ENCODE measurements at regions not wholly inside any gene's neighbourhood (a gene's known extent, or its start where the extent isn't known, plus 50 kb on each side); places are given as distances from the start of the nearest gene placed in this dataset.

- no peak for DNase-seq
- Mint-ChIP-seq H3K9me3 (no peaks in the 10 kb centered on the region), H3K4me3 (no peak overlapping the region), H3K27ac (no peak overlapping the region), H3K27me3 (ENCODE audit: low read depth) (peaks cover 2% of the 10 kb centered on the region; the same call in 1 of the 2 replicates), H3K36me3 (ENCODE audit: insufficient read depth in 1 of 3, low read depth in 3 of 3) (no peaks in the 10 kb centered on the region), H3K4me1 (peaks cover 10 to 11% of the 10 kb centered on the region in 2 experiments)
- Histone ChIP-seq H3K14ac (ENCODE audit: insufficient read depth, low read length) (no peak overlapping the region), H3K56ac (ENCODE audit: insufficient read length, low read depth, low read length) (no peak overlapping the region), H2BK15ac (ENCODE audit: low read depth, low read length) (no peak overlapping the region), H3K9ac (ENCODE audit: extremely low read depth, insufficient read length, low read length) (no peak overlapping the region), H2BK20ac (ENCODE audit: low read depth, low read length, poor library complexity, severe bottlenecking) (no peak overlapping the region), H4K20me1 (ENCODE audit: control insufficient read depth, insufficient read depth, insufficient read length) (no peaks in the 10 kb centered on the region), H3K27ac (ENCODE audit: insufficient read length, low read depth, low read length) (no peak overlapping the region), H4K5ac (ENCODE audit: insufficient read length, low read depth, low read length) (no peak overlapping the region), H3K27me3 (ENCODE audit: insufficient read depth, low read length) (no peaks in the 10 kb centered on the region), H3K23me2 (ENCODE audit: insufficient read length, low read depth, low read length, poor library complexity, severe bottlenecking) (no peaks in the 10 kb centered on the region), H3K79me2 (ENCODE audit: insufficient read depth, low read length) (no peaks in the 10 kb centered on the region), H2BK5ac (ENCODE audit: insufficient read length, low read length) (no peak overlapping the region), H2AK5ac (ENCODE audit: insufficient read length, low read length) (no peak overlapping the region), H3K4me2 (ENCODE audit: insufficient read depth, insufficient read length, low read length) (no peak overlapping the region), H3K79me1 (ENCODE audit: insufficient read depth, low read depth, low read length, poor library complexity, severe bottlenecking) (no peaks in the 10 kb centered on the region), H2BK120ac (ENCODE audit: low read depth, low read length, poor library complexity, severe bottlenecking) (no peak overlapping the region), H4K8ac (replicated peaks; ENCODE audit: insufficient read length, low read depth, low read length) (no peak overlapping the region), H3T11ph (ENCODE audit: low read length) (no peak overlapping the region), H3K4me1 (ENCODE audit: insufficient read depth, low read length) (no peaks in the 10 kb centered on the region; the same call in 1 of the 2 replicates), H2BK12ac (ENCODE audit: insufficient read length, low read depth, low read length) (no peak overlapping the region), H3K4ac (ENCODE audit: low read depth, low read length) (no peak overlapping the region), H4K91ac (ENCODE audit: insufficient read length, low read depth, low read length) (no peak overlapping the region), H3K18ac (ENCODE audit: insufficient read length, low read depth, low read length) (no peak overlapping the region), H3K23ac (ENCODE audit: insufficient read length, low read depth, low read length) (no peak overlapping the region), H3K9me3 (ENCODE audit: control insufficient read depth, low read depth, low read length) (no peaks in the 10 kb centered on the region), H2AFZ (ENCODE audit: low read length) (no peak overlapping the region)
- no CpG with 5 or more reads among the region's 3 CpGs for WGBS (ENCODE audit: extremely low coverage, insufficient read length, low lambda C conversion rate)
- no peak for TF ChIP-seq CTCF (conservative IDR thresholded peaks at IDR 0.05)
Measured at GRCh38 chr3:112765531-112765930, 81.1 kb downstream of the CD200R1L start.

Data from H9 (cell line).